HCT116 (cell line): ENCODE measurements at regions not wholly inside any gene's neighbourhood (a gene's known extent, or its start where the extent isn't known, plus 50 kb on each side); places are given as distances from the start of the nearest gene placed in this dataset.

ENCODE experiments used
- ATAC-seq: fragments of 200-7000 bp; cut with Tn5 transposase; 2 replicates; pipeline ENCODE4 v1.9.1; 2020; ENCODE audit warnings: mild to moderate bottlenecking, moderate library complexity
- BruUV-seq: library from RNA; stranded (reverse); fragments of 400-500 nt; replicated peaks from 2 replicates; lab custom pipeline; 2021; lab: Mats Ljungman, UMichigan
- CTCF ChIA-PET: fragments of 300-600 bp; sonication (Branson Sonifier 250); formaldehyde crosslinking; loops from one replicate; lab custom pipeline; 2021; ENCODE audit warnings: antibody characterized with exemption; lab: Charles Lee
- POLR2A ChIA-PET: fragments of 300-600, 350-600 bp; sonication (Branson Sonifier 250); formaldehyde crosslinking; loops from one replicate; lab custom pipeline; 2021; ENCODE audit warnings: antibody characterized with exemption; lab: Charles Lee
- RAD21 ChIA-PET, 2 experiments: fragments of 300-600 bp; sonication (Branson Sonifier 250); formaldehyde crosslinking; loops; one replicate each; lab custom pipeline; 2023; ENCODE audit warnings: low total read pairs in 2 of 2; ENCODE audit not compliant: uncharacterized antibody in 2 of 2, unreplicated experiment in 2 of 2, low non-redundant PET in 1 of 2; lab: Charles Lee
- DNase-seq: peaks from one replicate; pipeline ENCODE4 v3.0.0-alpha.2; 2010; ENCODE audit warnings: low read depth, low spot score
- H2AFZ ChIP-seq: fragments of 200-600 bp; shearing (Covaris generic), sonication (generic); 2 replicates; pipeline ENCODE4 v1.6.1; 2017; ENCODE audit warnings: low read depth, mixed run types, mixed read lengths, antibody characterized with exemption, low read length; ENCODE audit not compliant: poor library complexity, severe bottlenecking
- H3K27ac ChIP-seq: 2 replicates; pipeline ENCODE4 v1.5.1; 2012; ENCODE audit warnings: low read depth, low read length
- H3K27me3 ChIP-seq: fragments of 200-600 bp; sonication (generic); 2 replicates; pipeline ENCODE4 v1.6.1; 2016; ENCODE audit warnings: mixed run types, low read length, mixed read lengths; ENCODE audit not compliant: insufficient read depth
- H3K36me3 ChIP-seq, 2 experiments: fragments of 200-500 bp in 1 of 2; fragments of 200-600 bp in 1 of 2; sonication (Bioruptor generic) in 1 of 2; sonication (generic) in 1 of 2; 2 replicates each; pipeline versions ENCODE4 v1.5.1 to v1.6.1; 2014 to 2016; ENCODE audit warnings: low read length in 2 of 2, inconsistent platforms in 1 of 2, mixed read lengths in 1 of 2, mixed run types in 1 of 2; ENCODE audit not compliant: insufficient read depth in 2 of 2, control insufficient read depth in 1 of 2
- H3K4me1 ChIP-seq, 2 experiments: fragments of 200-600 bp in 1 of 2; sonication (generic) in 1 of 2; 2 replicates each; pipeline versions ENCODE4 v1.5.1 to v1.6.1; 2012 to 2017; ENCODE audit warnings: low read length in 2 of 2, inconsistent platforms in 1 of 2, mild to moderate bottlenecking in 1 of 2, mixed read lengths in 1 of 2, mixed run types in 1 of 2, moderate library complexity in 1 of 2; ENCODE audit not compliant: insufficient read depth in 2 of 2, control insufficient read depth in 1 of 2
- H3K4me2 ChIP-seq: fragments of 200-600 bp; sonication (generic); 2 replicates; pipeline ENCODE4 v1.6.1; 2017; ENCODE audit warnings: mixed run types, low read length, mixed read lengths
- H3K4me3 ChIP-seq, 2 experiments: fragments of 200-600 bp in 1 of 2; sonication (generic) in 1 of 2; replicated peaks in 1 of 2; 2 replicates each; pipeline ENCODE4 v1.5.1; 2011 to 2016; ENCODE audit warnings: low read length in 2 of 2, control low read depth in 1 of 2, low read depth in 1 of 2, mild to moderate bottlenecking in 1 of 2, mixed read lengths in 1 of 2, mixed run types in 1 of 2
- H3K79me2 ChIP-seq: fragments of 200-600 bp; sonication (generic); 2 replicates; pipeline ENCODE4 v1.6.1; 2017; ENCODE audit warnings: mild to moderate bottlenecking, mixed run types, low read length, moderate library complexity, mixed read lengths; ENCODE audit not compliant: insufficient read depth
- H3K9ac ChIP-seq: fragments of 200-600 bp; sonication (generic); 2 replicates; pipeline ENCODE4 v1.6.1; 2016; ENCODE audit warnings: low read length, mixed read lengths
- H3K9me2 ChIP-seq: fragments of 200-600 bp; sonication (generic), shearing (Covaris generic); 2 replicates; pipeline ENCODE4 v1.6.1; 2017; ENCODE audit warnings: mixed run types, mild to moderate bottlenecking, moderate library complexity; ENCODE audit not compliant: insufficient read depth
- H3K9me3 ChIP-seq, 2 experiments: fragments of 200-500 bp in 1 of 2; fragments of 200-600 bp in 1 of 2; sonication (Bioruptor generic) in 1 of 2; sonication (generic) in 1 of 2; 2 replicates each; pipeline ENCODE4 v1.6.1; 2014 to 2017; ENCODE audit warnings: low read length in 2 of 2, mixed read lengths in 2 of 2, inconsistent platforms in 1 of 2, low read depth in 1 of 2, mild to moderate bottlenecking in 1 of 2, mixed run types in 1 of 2, moderate library complexity in 1 of 2; ENCODE audit not compliant: control insufficient read depth in 1 of 2, insufficient read depth in 1 of 2
- H4K20me1 ChIP-seq: fragments of 200-600 bp; sonication (generic), shearing (Covaris generic); 2 replicates; pipeline ENCODE4 v1.6.1; 2017; ENCODE audit warnings: mixed run types, mild to moderate bottlenecking, moderate library complexity; ENCODE audit not compliant: insufficient read depth
- CEBPB ChIP-seq: IDR thresholded peaks from 2 replicates; pipeline ENCODE4 v1.6.1; 2012; ENCODE audit warnings: low read depth
- CTCF ChIP-seq, 3 experiments: fragments of 200-600 bp in 1 of 3; sonication (generic) in 1 of 3; IDR thresholded peaks in 2 of 3; conservative IDR thresholded peaks in 1 of 3; 2 replicates each; pipeline ENCODE4 v1.5.1; 2012 to 2017; ENCODE audit warnings: low read depth in 2 of 3, low read length in 2 of 3, antibody characterized with exemption in 1 of 3, borderline replicate concordance in 1 of 3, control low read depth in 1 of 3, mild to moderate bottlenecking in 1 of 3, mixed read lengths in 1 of 3, mixed run types in 1 of 3, moderate library complexity in 1 of 3; ENCODE audit not compliant: insufficient read depth in 1 of 3
- ELF1 ChIP-seq: IDR thresholded peaks from 2 replicates; pipeline ENCODE4 v1.6.1; 2012; ENCODE audit warnings: low read depth, borderline replicate concordance
- FOSL1 ChIP-seq: IDR thresholded peaks from 2 replicates; pipeline ENCODE4 v1.6.1; 2012; ENCODE audit warnings: low read depth
- JUND ChIP-seq: IDR thresholded peaks from 2 replicates; pipeline ENCODE4 v1.6.1; 2012
- MAX ChIP-seq: IDR thresholded peaks from 2 replicates; pipeline ENCODE4 v1.6.1; 2012
- POLR2AphosphoS5 ChIP-seq: IDR thresholded peaks from 2 replicates; pipeline ENCODE4 v1.6.1; 2011; ENCODE audit warnings: mild to moderate bottlenecking, low read depth, low read length, moderate library complexity
- RAD21 ChIP-seq: IDR thresholded peaks from 2 replicates; pipeline ENCODE4 v1.6.1; 2012; ENCODE audit warnings: low read depth, mild to moderate bottlenecking
- REST ChIP-seq: IDR thresholded peaks from 2 replicates; pipeline ENCODE4 v1.6.1; 2012; ENCODE audit warnings: low read depth
- SRF ChIP-seq: IDR thresholded peaks from 2 replicates; pipeline ENCODE4 v1.6.1; 2012; ENCODE audit warnings: low read depth
- TCF7L2 ChIP-seq: IDR thresholded peaks from 2 replicates; pipeline ENCODE4 v1.7.0; 2011; ENCODE audit warnings: borderline replicate concordance, inconsistent platforms; ENCODE audit not compliant: insufficient read depth, insufficient read length; ENCODE audit errors: extremely low read depth
- ZBTB33 ChIP-seq: IDR thresholded peaks from 2 replicates; pipeline ENCODE4 v1.6.1; 2011; ENCODE audit warnings: mild to moderate bottlenecking, low read length, moderate library complexity; ENCODE audit not compliant: insufficient replicate concordance; ENCODE audit errors: extremely low read depth
- ZFX ChIP-seq: fragments of 450-650 bp; IDR thresholded peaks from 2 replicates; pipeline ENCODE4 v1.6.1; 2017
- ZNF274 ChIP-seq: fragments of 200-500 bp; sonication (Bioruptor generic); IDR thresholded peaks from 2 replicates; pipeline ENCODE4 v1.6.1; 2014; ENCODE audit warnings: mild to moderate bottlenecking, low read depth, low read length, inconsistent platforms
- intact Hi-C: fragments of 100-400 bp; cut with micrococcal nuclease; formaldehyde crosslinking; loops from 2 replicates; pipeline ENCODE4 v1.10.0; 2022

GRCh38 chr6:147046141-147046877 lies 157.9 kb upstream of the STXBP5 start:
- Histone ChIP-seq H3K79me2 (no peaks in the 10 kb centered on the region), H3K36me3 (no peaks in the 10 kb centered on the region), H3K9me3 (peaks cover 0 to 4% of the 10 kb centered on the region in 2 experiments; a peak in 1 of 4 replicates), H3K27ac (no peak overlapping the region), H3K9me2 (no peaks in the 10 kb centered on the region), H3K9ac (no peak overlapping the region), H3K4me3 (no peak overlapping the region), H3K4me1 (no peaks in the 10 kb centered on the region), H3K27me3 (no peaks in the 10 kb centered on the region), H3K4me2 (no peak overlapping the region), H4K20me1 (no peaks in the 10 kb centered on the region), H2AFZ (no peak overlapping the region)
- ATAC-seq = no peak
- BruUV-seq = no TSS peak
- intact Hi-C loops = no loop called here
- no peak for TF ChIP-seq CTCF (IDR thresholded peaks at IDR 0.05 in 2 of 3, conservative IDR thresholded peaks at IDR 0.05 in 1 of 3; ENCODE audit: borderline replicate concordance in 1 of 3, insufficient read depth in 1 of 3, low read depth in 2 of 3, low read length in 2 of 3)
- TF ChIP-seq FOSL1 = no peak
- TF ChIP-seq ZFX = no peak
- TF ChIP-seq ZBTB33 = no peak
- no peak for TF ChIP-seq CEBPB
- no peak for TF ChIP-seq JUND
- no peak for TF ChIP-seq ELF1
- TF ChIP-seq ZNF274 = no peak
- no peak for TF ChIP-seq MAX
- TF ChIP-seq RAD21 = no peak
- TF ChIP-seq SRF = no peak
- no peak for TF ChIP-seq POLR2AphosphoS5
- TF ChIP-seq TCF7L2 = no peak
- no peak for TF ChIP-seq REST
- ChIA-PET RAD21 (no interaction called here), CTCF (no interaction called here), POLR2A (no interaction called here)
- no peak for DNase-seq
